Body of pancreas (tissue), 4 donors: ENCODE measurements at regions not wholly inside any gene's neighbourhood (a gene's known extent, or its start where the extent isn't known, plus 50 kb on each side); places are given as distances from the start of the nearest gene placed in this dataset.
"Not testable (repeated sequence)": the region's sequence is repeated elsewhere in the genome, so short reads cannot be mapped to it uniquely, and the experiment has no call there.

Experiments used
- POLR2A ChIP-seq, 3 donors: fragments of 450-650 bp; IDR thresholded peaks; one replicate each; pipeline ENCODE4 v1.6.1; 2016; ENCODE audit warnings: antibody characterized with exemption in 3 of 3, mild to moderate bottlenecking in 2 of 3
- TF ChIP-seq, protein P1 (sequence below), 7 experiments: fragments of 450-650 bp in 4 of 7; fragments of 200-600 bp in 3 of 7; sonication (generic) in 3 of 7; IDR thresholded peaks; one replicate each; pipeline ENCODE4 v1.5.1; 2016 to 2019; ENCODE audit warnings: antibody characterized with exemption in 7 of 7

DNA sequence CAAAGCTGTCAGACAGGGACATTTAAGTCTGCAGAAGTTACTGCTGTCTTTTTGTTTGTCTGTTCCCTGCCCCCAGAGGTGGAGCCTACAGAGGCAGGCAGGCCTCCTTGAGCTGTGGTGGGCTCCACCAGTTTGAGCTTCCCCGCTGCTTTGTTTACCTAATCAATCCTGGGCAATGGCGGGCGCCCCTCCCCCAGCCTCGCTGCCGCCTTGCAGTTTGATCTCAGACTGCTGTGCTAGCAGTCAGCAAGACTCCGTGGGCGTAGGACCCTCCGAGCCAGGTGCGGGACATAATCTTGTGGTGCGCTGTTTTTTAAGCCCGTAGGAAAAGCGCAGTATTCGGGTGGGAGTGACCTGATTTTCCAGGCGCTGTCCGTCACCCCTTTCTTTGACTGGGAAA lies 466.8 kb downstream of the BCKDHB start:
- TF ChIP-seq, protein P1, sequence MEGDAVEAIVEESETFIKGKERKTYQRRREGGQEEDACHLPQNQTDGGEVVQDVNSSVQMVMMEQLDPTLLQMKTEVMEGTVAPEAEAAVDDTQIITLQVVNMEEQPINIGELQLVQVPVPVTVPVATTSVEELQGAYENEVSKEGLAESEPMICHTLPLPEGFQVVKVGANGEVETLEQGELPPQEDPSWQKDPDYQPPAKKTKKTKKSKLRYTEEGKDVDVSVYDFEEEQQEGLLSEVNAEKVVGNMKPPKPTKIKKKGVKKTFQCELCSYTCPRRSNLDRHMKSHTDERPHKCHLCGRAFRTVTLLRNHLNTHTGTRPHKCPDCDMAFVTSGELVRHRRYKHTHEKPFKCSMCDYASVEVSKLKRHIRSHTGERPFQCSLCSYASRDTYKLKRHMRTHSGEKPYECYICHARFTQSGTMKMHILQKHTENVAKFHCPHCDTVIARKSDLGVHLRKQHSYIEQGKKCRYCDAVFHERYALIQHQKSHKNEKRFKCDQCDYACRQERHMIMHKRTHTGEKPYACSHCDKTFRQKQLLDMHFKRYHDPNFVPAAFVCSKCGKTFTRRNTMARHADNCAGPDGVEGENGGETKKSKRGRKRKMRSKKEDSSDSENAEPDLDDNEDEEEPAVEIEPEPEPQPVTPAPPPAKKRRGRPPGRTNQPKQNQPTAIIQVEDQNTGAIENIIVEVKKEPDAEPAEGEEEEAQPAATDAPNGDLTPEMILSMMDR (IDR thresholded peaks at IDR 0.05), result not testable (repeated sequence)
- not testable (repeated sequence) for TF ChIP-seq POLR2A (IDR thresholded peaks at IDR 0.05)
